ENCODE measurements at regions not wholly inside any gene's neighbourhood (a gene's known extent, or its start where the extent isn't known, plus 50 kb on each side); places are given as distances from the start of the nearest gene placed in this dataset.
"Not testable (repeated sequence)": the region's sequence is repeated elsewhere in the genome, so short reads cannot be mapped to it uniquely, and the experiment has no call there.

DNA sequence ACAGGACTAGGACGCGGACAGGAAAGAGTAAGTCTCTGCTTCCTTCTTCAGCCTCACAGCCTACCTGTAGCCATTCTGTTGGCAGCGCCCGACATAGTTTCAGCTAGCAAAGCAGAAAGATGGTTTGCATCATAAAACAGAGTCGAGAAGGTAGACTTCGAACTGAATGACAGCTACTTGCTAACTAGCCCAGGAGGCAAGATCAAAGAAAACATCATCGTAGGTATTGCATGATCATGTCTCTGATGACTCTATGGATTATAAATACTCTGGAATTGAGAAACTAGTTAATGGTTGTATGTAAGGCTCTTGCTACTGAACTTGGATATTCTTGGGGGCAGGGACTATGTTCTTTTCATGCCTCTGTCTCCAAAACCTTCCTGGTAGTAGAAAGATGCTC is 333.1 kb upstream of the KLF3 start:
- TF ChIP-seq, protein P1, sequence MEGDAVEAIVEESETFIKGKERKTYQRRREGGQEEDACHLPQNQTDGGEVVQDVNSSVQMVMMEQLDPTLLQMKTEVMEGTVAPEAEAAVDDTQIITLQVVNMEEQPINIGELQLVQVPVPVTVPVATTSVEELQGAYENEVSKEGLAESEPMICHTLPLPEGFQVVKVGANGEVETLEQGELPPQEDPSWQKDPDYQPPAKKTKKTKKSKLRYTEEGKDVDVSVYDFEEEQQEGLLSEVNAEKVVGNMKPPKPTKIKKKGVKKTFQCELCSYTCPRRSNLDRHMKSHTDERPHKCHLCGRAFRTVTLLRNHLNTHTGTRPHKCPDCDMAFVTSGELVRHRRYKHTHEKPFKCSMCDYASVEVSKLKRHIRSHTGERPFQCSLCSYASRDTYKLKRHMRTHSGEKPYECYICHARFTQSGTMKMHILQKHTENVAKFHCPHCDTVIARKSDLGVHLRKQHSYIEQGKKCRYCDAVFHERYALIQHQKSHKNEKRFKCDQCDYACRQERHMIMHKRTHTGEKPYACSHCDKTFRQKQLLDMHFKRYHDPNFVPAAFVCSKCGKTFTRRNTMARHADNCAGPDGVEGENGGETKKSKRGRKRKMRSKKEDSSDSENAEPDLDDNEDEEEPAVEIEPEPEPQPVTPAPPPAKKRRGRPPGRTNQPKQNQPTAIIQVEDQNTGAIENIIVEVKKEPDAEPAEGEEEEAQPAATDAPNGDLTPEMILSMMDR (IDR thresholded peaks at IDR 0.05; ENCODE audit: low read depth, low read length), result no peak
- H3K36me3 ChIP-seq, result no peaks in the 10 kb centered on the region
- H3K27me3 ChIP-seq, result no peaks in the 10 kb centered on the region
- peaks cover 20% of the 10 kb centered on the region for H3K4me1 ChIP-seq
- no peaks in the 10 kb centered on the region for H3K9me3 ChIP-seq
- H3K4me3 ChIP-seq (ENCODE audit: low read depth, low read length), result no peak overlapping the region
- no peak for DNase-seq

- Histone ChIP-seq H3K4me1 (peaks cover 20% of the 10 kb centered on the region), H3K27me3 (no peaks in the 10 kb centered on the region), H3K9me3 (no peaks in the 10 kb centered on the region), H3K4me3 (ENCODE audit: low read depth, low read length) (no peak overlapping the region), H3K36me3 (no peaks in the 10 kb centered on the region)
- TF ChIP-seq, protein P1 (IDR thresholded peaks at IDR 0.05; ENCODE audit: low read depth, low read length), result no peak
- DNase-seq, result no peak
Measured at GRCh38 chr4:38332699-38333098, 331.3 kb upstream of the KLF3 start.

DNA sequence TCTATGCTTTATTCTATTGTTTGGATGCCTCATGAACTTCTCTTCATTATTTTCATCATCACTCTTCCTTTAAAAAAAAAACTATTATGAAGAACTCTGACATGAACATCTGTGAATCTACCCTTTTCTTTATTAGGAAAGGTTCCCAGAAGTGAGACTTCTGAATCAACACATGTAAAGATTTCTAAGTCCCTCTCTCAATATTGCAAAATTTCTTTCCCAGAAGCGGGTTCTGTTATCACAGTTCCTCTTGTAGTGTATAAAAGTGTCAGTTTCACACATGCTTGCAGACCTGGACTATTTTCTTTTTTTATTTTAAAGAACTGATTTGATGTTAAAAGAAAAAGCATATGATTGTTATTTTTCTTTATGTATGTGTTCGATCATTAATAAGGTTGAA is 330.8 kb upstream of the KLF3 start:
- DNase-seq, result no peak
- Histone ChIP-seq H3K4me3 (ENCODE audit: low read depth, low read length) (no peak overlapping the region), H3K4me1 (peaks cover 17% of the 10 kb centered on the region), H3K9me3 (no peaks in the 10 kb centered on the region), H3K36me3 (no peaks in the 10 kb centered on the region), H3K27me3 (no peaks in the 10 kb centered on the region)
- TF ChIP-seq, protein P1 (IDR thresholded peaks at IDR 0.05; ENCODE audit: low read depth, low read length), result no peak

DNA sequence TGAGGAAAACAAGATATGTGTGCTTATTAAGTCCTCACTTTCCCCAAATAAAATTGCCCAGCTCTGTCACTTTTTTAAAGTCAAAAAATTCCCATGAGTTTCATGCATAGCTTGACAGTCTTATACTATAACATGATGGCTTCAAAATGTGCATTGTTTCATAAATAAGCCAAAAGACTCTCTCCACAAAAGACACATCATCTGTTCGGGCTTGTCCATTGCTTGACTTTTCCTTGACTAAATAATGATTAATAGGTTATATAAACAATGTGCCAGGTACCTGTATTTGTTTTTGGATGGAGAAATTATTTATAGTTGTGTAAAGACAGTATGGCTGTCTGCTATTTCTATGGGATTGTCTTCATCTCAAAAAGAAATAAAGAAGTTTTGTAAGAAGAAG is 329.2 kb upstream of the KLF3 start:
- Histone ChIP-seq H3K4me1 (peaks cover 16% of the 10 kb centered on the region), H3K4me3 (ENCODE audit: low read depth, low read length) (no peak overlapping the region)
- no peak for DNase-seq

DNA sequence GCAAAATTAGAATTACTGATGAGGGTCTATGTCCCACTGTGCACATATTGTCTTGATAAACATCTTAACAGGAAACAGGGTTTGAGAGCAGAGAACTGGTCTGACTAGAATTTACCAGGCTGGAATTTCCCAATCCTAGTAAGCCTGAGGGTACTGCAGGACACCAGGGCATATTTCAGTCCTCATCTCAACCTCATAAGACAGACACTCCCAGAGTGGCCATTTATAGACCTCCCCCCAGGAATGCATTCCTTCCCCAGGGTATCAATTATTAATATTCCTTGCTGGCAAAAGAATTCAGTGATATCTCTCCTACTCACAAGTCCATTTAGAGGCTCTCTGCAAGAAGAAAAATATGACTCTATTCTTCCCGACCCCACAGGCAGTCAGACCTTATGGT is 325.1 kb upstream of the KLF3 start:
- not testable (repeated sequence) for H3K27me3 ChIP-seq; DNase-seq; H3K4me1 ChIP-seq; H3K4me3 ChIP-seq (ENCODE audit: low read depth, low read length); H3K36me3 ChIP-seq; H3K9me3 ChIP-seq

More for the DNA sequence above, 329.2 kb upstream of the KLF3 start:
- Histone ChIP-seq H3K27me3 (no peaks in the 10 kb centered on the region), H3K36me3 (no peaks in the 10 kb centered on the region), H3K9me3 (no peaks in the 10 kb centered on the region; the same call in 1 of the 2 replicates)
- TF ChIP-seq, protein P1 (IDR thresholded peaks at IDR 0.05; ENCODE audit: low read depth, low read length), result no peak

DNA sequence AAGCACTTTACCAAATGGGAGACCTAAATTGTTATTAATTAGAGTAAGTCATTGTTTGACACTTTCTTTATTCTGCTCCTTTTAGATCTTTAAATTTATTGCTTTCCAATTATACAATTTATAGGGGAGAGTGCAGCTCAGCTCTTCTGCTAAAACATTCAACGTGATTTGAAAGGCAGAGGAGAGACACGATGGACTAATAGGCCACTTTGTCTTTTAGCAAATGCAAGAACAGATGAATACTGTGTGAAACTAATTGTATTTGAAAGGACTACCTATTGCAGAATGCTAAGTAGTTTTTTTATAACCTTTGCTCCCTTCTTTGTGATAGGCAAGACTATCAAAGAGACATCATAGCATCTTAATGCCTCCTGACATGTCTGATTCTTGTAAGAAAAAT is 320.4 kb upstream of the KLF3 start:
- Histone ChIP-seq H3K4me3 (ENCODE audit: low read depth, low read length) (no peak overlapping the region), H3K36me3 (no peaks in the 10 kb centered on the region), H3K4me1 (no peaks in the 10 kb centered on the region), H3K9me3 (no peaks in the 10 kb centered on the region; the same call in 1 of the 2 replicates), H3K27me3 (no peaks in the 10 kb centered on the region)
- TF ChIP-seq, protein P1 (IDR thresholded peaks at IDR 0.05; ENCODE audit: low read depth, low read length), result no peak
- no peak for DNase-seq

DNA sequence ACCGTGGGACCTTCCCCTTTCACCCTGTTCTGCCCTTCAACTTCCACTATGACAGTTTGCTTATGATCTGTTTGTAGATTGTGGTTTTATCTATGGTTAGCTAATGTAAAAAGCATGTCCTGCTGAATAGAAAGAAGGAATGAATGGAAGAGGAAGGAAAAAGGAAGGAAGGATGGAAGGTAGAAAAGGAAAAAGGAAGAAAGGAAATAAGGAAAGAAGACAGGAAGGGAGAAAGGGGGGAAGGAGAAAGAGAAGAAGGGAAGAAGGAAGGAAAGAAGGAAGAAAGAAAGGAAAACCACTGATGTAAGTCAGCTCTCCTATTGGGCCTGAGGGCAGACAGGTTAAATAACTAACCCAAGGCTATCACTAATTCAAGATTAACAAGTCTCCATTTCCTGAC is 319.1 kb upstream of the KLF3 start:
- no peaks in the 10 kb centered on the region for H3K9me3 ChIP-seq
- H3K4me1 ChIP-seq, result no peaks in the 10 kb centered on the region
- H3K36me3 ChIP-seq, result no peaks in the 10 kb centered on the region
- H3K4me3 ChIP-seq (ENCODE audit: low read depth, low read length), result no peak overlapping the region
- no peaks in the 10 kb centered on the region for H3K27me3 ChIP-seq
- no peak for DNase-seq
- TF ChIP-seq, protein P1 (IDR thresholded peaks at IDR 0.05; ENCODE audit: low read depth, low read length), result no peak
